Mesendoderm (in vitro differentiated cells): ENCODE measurements at regions not wholly inside any gene's neighbourhood (a gene's known extent, or its start where the extent isn't known, plus 50 kb on each side); places are given as distances from the start of the nearest gene placed in this dataset.

Experiments
- DNase-seq: peaks from one replicate; pipeline ENCODE4 v3.0.0; 2013
- H2AK5ac ChIP-seq: 2 replicates; pipeline ENCODE4 v1.6.1; 2013; ENCODE audit warnings: low read length, inconsistent platforms
- H2BK120ac ChIP-seq: 2 replicates; pipeline ENCODE4 v1.6.1; 2013; ENCODE audit warnings: low read depth, mild to moderate bottlenecking, low read length, moderate library complexity, mixed read lengths
- H2BK15ac ChIP-seq: replicated peaks from 2 replicates; pipeline ENCODE4 v1.6.1; 2013; ENCODE audit warnings: low read depth, mild to moderate bottlenecking, moderate library complexity
- H2BK5ac ChIP-seq: 2 replicates; pipeline ENCODE4 v1.6.1; 2013; ENCODE audit warnings: low read length, inconsistent platforms
- H3K18ac ChIP-seq: 2 replicates; pipeline ENCODE4 v1.6.1; 2013; ENCODE audit warnings: mild to moderate bottlenecking, low read length, mixed read lengths
- H3K23ac ChIP-seq: one replicate; pipeline ENCODE4 v1.6.1; 2013; ENCODE audit warnings: low read length
- H3K27ac ChIP-seq: 2 replicates; pipeline ENCODE4 v1.5.1; 2013; ENCODE audit warnings: low read depth, mild to moderate bottlenecking, inconsistent platforms, low read length, moderate library complexity
- H3K27me3 ChIP-seq: 2 replicates; pipeline ENCODE4 v1.6.1; 2013; ENCODE audit warnings: low read length, control low read depth, mild to moderate bottlenecking, inconsistent platforms; ENCODE audit not compliant: insufficient read depth, poor library complexity
- H3K36me3 ChIP-seq: 2 replicates; pipeline ENCODE4 v1.6.1; 2013; ENCODE audit warnings: low read length, inconsistent platforms; ENCODE audit not compliant: control insufficient read depth, insufficient read depth
- H3K4ac ChIP-seq: one replicate; pipeline ENCODE4 v1.6.1; 2013; ENCODE audit warnings: low read depth, mild to moderate bottlenecking, low read length, moderate library complexity
- H3K4me1 ChIP-seq: 2 replicates; pipeline ENCODE4 v1.6.1; 2013; ENCODE audit warnings: low read depth, low read length, inconsistent platforms; ENCODE audit not compliant: control insufficient read depth
- H3K4me2 ChIP-seq: 2 replicates; pipeline ENCODE4 v1.6.1; 2013; ENCODE audit warnings: low read length
- H3K4me3 ChIP-seq: 2 replicates; pipeline ENCODE4 v1.5.1; 2013; ENCODE audit warnings: mild to moderate bottlenecking, low read length
- H3K56ac ChIP-seq: one replicate; pipeline ENCODE4 v1.6.1; 2013; ENCODE audit warnings: low read length
- H3K79me1 ChIP-seq: 2 replicates; pipeline ENCODE4 v1.6.1; 2013; ENCODE audit warnings: low read length, inconsistent platforms
- H3K79me2 ChIP-seq: 2 replicates; pipeline ENCODE4 v1.6.1; 2013; ENCODE audit warnings: mild to moderate bottlenecking, low read length; ENCODE audit not compliant: control insufficient read depth, insufficient read depth
- H3K9ac ChIP-seq: 2 replicates; pipeline ENCODE4 v1.6.1; 2013; ENCODE audit warnings: low read length, inconsistent platforms
- H4K5ac ChIP-seq: one replicate; pipeline ENCODE4 v1.6.1; 2013; ENCODE audit warnings: low read length
- H4K8ac ChIP-seq: one replicate; pipeline ENCODE4 v1.6.1; 2013; ENCODE audit warnings: low read depth, mild to moderate bottlenecking, control low read depth, low read length, moderate library complexity
- WGBS: extraction: QIAGEN DNeasy Blood & Tissue Kit; methylation state at CpG from one replicate; pipeline ENCODE4 v1.1.7; 2013; ENCODE audit warnings: low lambda C conversion rate, missing lambda C conversion rate; ENCODE audit not compliant: insufficient coverage; ENCODE audit errors: extremely low coverage; 5-methylcytosine and 5-hydroxymethylcytosine counted together

GRCh38 chr12:91577586-91578539 lies 395.2 kb upstream of the DCN start:
- H3K36me3 ChIP-seq: no peaks in the 10 kb centered on the region
- H3K4me1 ChIP-seq: no peaks in the 10 kb centered on the region
- H3K56ac ChIP-seq: no peak overlapping the region
- H3K79me2 ChIP-seq: no peaks in the 10 kb centered on the region
- H3K23ac ChIP-seq: no peak overlapping the region
- no peak overlapping the region for H2BK120ac ChIP-seq
- no peak overlapping the region for H3K9ac ChIP-seq
- H2BK5ac ChIP-seq: no peak overlapping the region
- H3K4me3 ChIP-seq: no peak overlapping the region
- H3K27ac ChIP-seq: no peak overlapping the region
- no peak overlapping the region for H3K18ac ChIP-seq
- DNase-seq: peak; percentile 23
- H3K79me1 ChIP-seq: no peaks in the 10 kb centered on the region
- WGBS: 100% methylated on average over 2 of the region's 7 CpGs
- no peak overlapping the region for H3K4me2 ChIP-seq
- no peak overlapping the region for H2AK5ac ChIP-seq
- H4K8ac ChIP-seq: no peak overlapping the region
- H3K27me3 ChIP-seq: no peaks in the 10 kb centered on the region
- no peak overlapping the region for H2BK15ac ChIP-seq
- H4K5ac ChIP-seq: no peak overlapping the region
- H3K4ac ChIP-seq: no peak overlapping the region

- H3K79me1 ChIP-seq: no peaks in the 10 kb centered on the region
- no peak for DNase-seq
- no CpG with 5 or more reads among the region's 1 CpG for WGBS
Measured at GRCh38 chr12:91576432-91576831, 393.8 kb upstream of the DCN start.

GRCh38 chr12:91575630-91576029 lies 393.0 kb upstream of the DCN start:
- Histone ChIP-seq H2BK5ac (no peak overlapping the region), H3K18ac (no peak overlapping the region), H3K4me3 (no peak overlapping the region), H2BK15ac (no peak overlapping the region), H3K4me2 (no peak overlapping the region), H3K56ac (no peak overlapping the region), H3K4me1 (no peaks in the 10 kb centered on the region), H2BK120ac (no peak overlapping the region), H4K8ac (no peak overlapping the region), H3K79me1 (no peaks in the 10 kb centered on the region), H4K5ac (no peak overlapping the region), H3K23ac (no peak overlapping the region), H3K27me3 (no peaks in the 10 kb centered on the region), H2AK5ac (no peak overlapping the region), H3K4ac (no peak overlapping the region), H3K27ac (no peak overlapping the region), H3K79me2 (no peaks in the 10 kb centered on the region), H3K36me3 (no peaks in the 10 kb centered on the region), H3K9ac (no peak overlapping the region)
- no CpG with 5 or more reads among the region's 2 CpGs for WGBS
- DNase-seq: no peak

More at GRCh38 chr12:91576432-91576831, 393.8 kb upstream of the DCN start:
- H3K9ac ChIP-seq: no peak overlapping the region
- no peak overlapping the region for H2AK5ac ChIP-seq
- no peaks in the 10 kb centered on the region for H3K79me2 ChIP-seq
- no peak overlapping the region for H3K18ac ChIP-seq
- no peak overlapping the region for H4K8ac ChIP-seq
- H3K56ac ChIP-seq: no peak overlapping the region
- no peak overlapping the region for H3K23ac ChIP-seq
- no peak overlapping the region for H2BK15ac ChIP-seq
- no peaks in the 10 kb centered on the region for H3K27me3 ChIP-seq
- H3K4me2 ChIP-seq: no peak overlapping the region
- no peaks in the 10 kb centered on the region for H3K4me1 ChIP-seq
- H2BK5ac ChIP-seq: no peak overlapping the region
- no peaks in the 10 kb centered on the region for H3K36me3 ChIP-seq
- H3K4me3 ChIP-seq: no peak overlapping the region
- no peak overlapping the region for H4K5ac ChIP-seq
- H2BK120ac ChIP-seq: no peak overlapping the region
- H3K27ac ChIP-seq: no peak overlapping the region
- no peak overlapping the region for H3K4ac ChIP-seq

- no peak overlapping the region for H3K56ac ChIP-seq
- no peak overlapping the region for H3K18ac ChIP-seq
- H3K4me1 ChIP-seq: no peaks in the 10 kb centered on the region
- H2AK5ac ChIP-seq: no peak overlapping the region
- no peak overlapping the region for H3K4me3 ChIP-seq
- H3K4ac ChIP-seq: no peak overlapping the region
- H3K9ac ChIP-seq: no peak overlapping the region
- no peak overlapping the region for H3K4me2 ChIP-seq
- H3K27ac ChIP-seq: no peak overlapping the region
- no peak overlapping the region for H4K5ac ChIP-seq
- no peak for DNase-seq
- no CpG with 5 or more reads among the region's 4 CpGs for WGBS
- no peaks in the 10 kb centered on the region for H3K79me2 ChIP-seq
- H3K27me3 ChIP-seq: no peaks in the 10 kb centered on the region
- no peak overlapping the region for H2BK5ac ChIP-seq
- no peak overlapping the region for H2BK120ac ChIP-seq
- no peaks in the 10 kb centered on the region for H3K79me1 ChIP-seq
- no peak overlapping the region for H3K23ac ChIP-seq
- H4K8ac ChIP-seq: no peak overlapping the region
- H2BK15ac ChIP-seq: no peak overlapping the region
- H3K36me3 ChIP-seq: no peaks in the 10 kb centered on the region
Measured at GRCh38 chr12:91574975-91575374, 392.4 kb upstream of the DCN start.

GRCh38 chr12:91574391-91574790 lies 391.8 kb upstream of the DCN start:
- H3K23ac ChIP-seq: no peak overlapping the region
- DNase-seq: no peak
- no CpG with 5 or more reads among the region's 1 CpG for WGBS

More at GRCh38 chr12:91574391-91574790, 391.8 kb upstream of the DCN start:
- Histone ChIP-seq H2BK120ac (no peak overlapping the region), H3K4me3 (no peak overlapping the region), H2BK15ac (no peak overlapping the region), H3K4me2 (no peak overlapping the region), H3K4ac (no peak overlapping the region), H2AK5ac (no peak overlapping the region), H3K27ac (no peak overlapping the region), H4K8ac (no peak overlapping the region), H3K79me1 (no peaks in the 10 kb centered on the region), H3K4me1 (no peaks in the 10 kb centered on the region), H3K9ac (no peak overlapping the region), H2BK5ac (no peak overlapping the region), H3K56ac (no peak overlapping the region), H3K36me3 (no peaks in the 10 kb centered on the region), H4K5ac (no peak overlapping the region), H3K18ac (no peak overlapping the region), H3K79me2 (no peaks in the 10 kb centered on the region), H3K27me3 (no peaks in the 10 kb centered on the region)
